Ovary (tissue), 3 donors: ENCODE measurements at regions not wholly inside any gene's neighbourhood (a gene's known extent, or its start where the extent isn't known, plus 50 kb on each side); places are given as distances from the start of the nearest gene placed in this dataset.

Experiments
- CTCF ChIP-seq, 3 donors: fragments of 450-650 bp in 2 of 3; fragments of 200-600 bp in 1 of 3; IDR thresholded peaks; one replicate each; pipeline versions ENCODE4 v1.5.1 to v1.8.0; 2016 to 2022; ENCODE audit warnings: antibody characterized with exemption in 3 of 3, mild to moderate bottlenecking in 1 of 3
- EP300 ChIP-seq: sonication (generic); formaldehyde crosslinking; IDR thresholded peaks from one replicate; pipeline ENCODE4 v1.6.1; 2017; ENCODE audit warnings: antibody characterized with exemption
- POLR2A ChIP-seq: fragments of 450-650 bp; IDR thresholded peaks from one replicate; pipeline ENCODE4 v1.6.1; 2017; ENCODE audit warnings: antibody characterized with exemption, mild to moderate bottlenecking, moderate library complexity
- donor health status: DM: no; HTN: no; CAD: no.

- no peak for TF ChIP-seq POLR2A
- TF ChIP-seq CTCF (IDR thresholded peaks at IDR 0.05) = no peak
- no peak for TF ChIP-seq EP300
Observed at GRCh38 chr16:80258407-80258806, 282.4 kb upstream of the DYNLRB2 start.
